H1 (cell line): ENCODE measurements at regions not wholly inside any gene's neighbourhood (a gene's known extent, or its start where the extent isn't known, plus 50 kb on each side); places are given as distances from the start of the nearest gene placed in this dataset.

Experiments
- GABPA ChIP-seq: IDR thresholded peaks from 2 replicates; pipeline ENCODE4 v1.6.1; 2011; ENCODE audit warnings: mild to moderate bottlenecking, low read length, moderate library complexity, borderline replicate concordance; ENCODE audit not compliant: insufficient read depth
- RBBP5 ChIP-seq: IDR thresholded peaks from 2 replicates; pipeline ENCODE4 v1.7.1; 2012; ENCODE audit warnings: low read depth, mild to moderate bottlenecking, inconsistent platforms, low read length, moderate library complexity, borderline replicate concordance
- TF ChIP-seq, protein P1 (sequence below): IDR thresholded peaks from 2 replicates; pipeline ENCODE4 v1.6.1; 2011; ENCODE audit warnings: low read length, improper control_type of control experiment

- TF ChIP-seq RBBP5 (no peak), GABPA (no peak)
- TF ChIP-seq, protein P1, sequence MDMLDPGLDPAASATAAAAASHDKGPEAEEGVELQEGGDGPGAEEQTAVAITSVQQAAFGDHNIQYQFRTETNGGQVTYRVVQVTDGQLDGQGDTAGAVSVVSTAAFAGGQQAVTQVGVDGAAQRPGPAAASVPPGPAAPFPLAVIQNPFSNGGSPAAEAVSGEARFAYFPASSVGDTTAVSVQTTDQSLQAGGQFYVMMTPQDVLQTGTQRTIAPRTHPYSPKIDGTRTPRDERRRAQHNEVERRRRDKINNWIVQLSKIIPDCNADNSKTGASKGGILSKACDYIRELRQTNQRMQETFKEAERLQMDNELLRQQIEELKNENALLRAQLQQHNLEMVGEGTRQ: no peak
These were observed 193.5 kb downstream of the PCDH17 start (continued) for GRCh38 chr13:57825066-57825465.
